RPMI7951 (cell line): ENCODE measurements at regions not wholly inside any gene's neighbourhood (a gene's known extent, or its start where the extent isn't known, plus 50 kb on each side); places are given as distances from the start of the nearest gene placed in this dataset.
A peak's percentile ranks its signal among the peaks of the same experiment; 100 is the strongest.
"Not testable (repeated sequence)": the region's sequence is repeated elsewhere in the genome, so short reads cannot be mapped to it uniquely, and the experiment has no call there.

Experiments
- DNase-seq: peaks from one replicate; pipeline ENCODE4 v3.0.0-alpha.2; 2012; ENCODE audit warnings: low read depth

GRCh38 chr2:4693266-4693665 lies 989.9 kb downstream of the DCDC2C start:
- DNase-seq, result peak; percentile 5

- DNase-seq, result no peak
Measured at GRCh38 chr2:4695281-4695861, 992.0 kb downstream of the DCDC2C start.

- DNase-seq, result no peak
Measured at GRCh38 chr2:4715065-4715464, 977.1 kb upstream of the SOX11 start.

GRCh38 chr2:4718777-4719176 lies 973.4 kb upstream of the SOX11 start:
- no peak for DNase-seq

GRCh38 chr2:4725618-4726017 lies 966.6 kb upstream of the SOX11 start:
- DNase-seq, result no peak

- no peak for DNase-seq
Measured at GRCh38 chr2:4732560-4732959, 959.6 kb upstream of the SOX11 start.

GRCh38 chr2:4745056-4745991 lies 946.9 kb upstream of the SOX11 start:
- DNase-seq, result no peak

GRCh38 chr2:4753721-4754120 lies 938.5 kb upstream of the SOX11 start:
- no peak for DNase-seq

- no peak for DNase-seq
Measured at GRCh38 chr2:4762951-4763376, 929.2 kb upstream of the SOX11 start.

GRCh38 chr2:4765787-4766530 lies 926.2 kb upstream of the SOX11 start:
- no peak for DNase-seq

GRCh38 chr2:4775668-4776067 lies 916.5 kb upstream of the SOX11 start:
- no peak for DNase-seq

- no peak for DNase-seq
Measured at GRCh38 chr2:4780679-4781078, 911.5 kb upstream of the SOX11 start.

GRCh38 chr2:4782647-4783046 lies 909.5 kb upstream of the SOX11 start:
- DNase-seq, result no peak

GRCh38 chr2:4791488-4791887 lies 900.7 kb upstream of the SOX11 start:
- DNase-seq, result no peak

- DNase-seq, result no peak
Measured at GRCh38 chr2:4792126-4792525, 900.1 kb upstream of the SOX11 start.

GRCh38 chr2:4803396-4803795 lies 888.8 kb upstream of the SOX11 start:
- no peak for DNase-seq

GRCh38 chr2:4814137-4814536 lies 878.0 kb upstream of the SOX11 start:
- not testable (repeated sequence) for DNase-seq

GRCh38 chr2:4827836-4828235 lies 864.3 kb upstream of the SOX11 start:
- DNase-seq, result no peak

GRCh38 chr2:4828682-4829374 lies 863.4 kb upstream of the SOX11 start:
- DNase-seq, result no peak

- DNase-seq, result no peak
Measured at GRCh38 chr2:4831751-4832150, 860.4 kb upstream of the SOX11 start.

- no peak for DNase-seq
Measured at GRCh38 chr2:4832642-4833041, 859.5 kb upstream of the SOX11 start.

- no peak for DNase-seq
Measured at GRCh38 chr2:4838626-4839025, 853.6 kb upstream of the SOX11 start.
